HG03097 (cell line): ENCODE measurements at regions not wholly inside any gene's neighbourhood (a gene's known extent, or its start where the extent isn't known, plus 50 kb on each side); places are given as distances from the start of the nearest gene placed in this dataset.
"Not testable (repeated sequence)": the region's sequence is repeated elsewhere in the genome, so short reads cannot be mapped to it uniquely, and the experiment has no call there.

Source experiments
- ATAC-seq: cut with Tn5 transposase; IDR thresholded peaks from one replicate; pipeline ENCODE4 v1.9.1; 2021; ENCODE audit not compliant: unreplicated experiment, low FRiP score

DNA sequence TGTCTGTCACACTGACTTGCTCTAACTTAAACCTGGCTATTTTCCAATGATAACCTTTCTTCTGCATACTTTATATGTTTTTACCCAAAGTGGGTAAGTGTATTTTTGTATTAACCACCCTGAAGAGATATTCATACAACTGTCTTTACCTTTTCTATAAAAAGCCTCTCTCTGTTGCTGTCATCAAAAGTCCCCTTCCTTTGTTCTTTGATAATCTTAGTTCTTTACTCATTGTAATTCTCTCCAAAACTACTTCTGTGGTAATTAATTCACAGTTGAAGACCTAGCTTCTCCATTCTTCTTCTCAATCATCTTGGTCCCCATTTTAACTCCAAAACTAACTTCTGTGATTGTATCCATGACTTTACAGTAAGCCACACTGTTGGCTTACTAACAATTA lies 479.7 kb upstream of the MGAT4C start:
- no peak for ATAC-seq

DNA sequence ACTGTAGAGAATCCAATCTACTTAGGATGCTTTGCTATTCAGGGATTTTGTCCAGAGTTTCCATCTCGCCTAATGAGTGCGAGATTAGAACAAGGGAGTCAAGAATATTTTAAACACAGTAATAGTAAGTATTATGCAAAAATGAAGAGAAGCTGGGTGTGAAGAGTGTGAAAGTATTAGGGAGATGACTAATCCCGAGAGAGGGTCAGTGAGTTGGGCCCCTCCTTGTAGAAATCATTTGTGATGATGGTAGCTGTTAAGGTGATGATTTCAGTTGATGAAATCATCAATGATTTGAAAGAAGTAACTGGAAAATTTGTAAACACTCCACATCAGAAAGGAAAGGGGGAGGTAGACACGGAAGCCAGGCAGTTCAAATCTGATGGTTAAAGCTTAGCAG lies 478.9 kb upstream of the MGAT4C start:
- no peak for ATAC-seq

DNA sequence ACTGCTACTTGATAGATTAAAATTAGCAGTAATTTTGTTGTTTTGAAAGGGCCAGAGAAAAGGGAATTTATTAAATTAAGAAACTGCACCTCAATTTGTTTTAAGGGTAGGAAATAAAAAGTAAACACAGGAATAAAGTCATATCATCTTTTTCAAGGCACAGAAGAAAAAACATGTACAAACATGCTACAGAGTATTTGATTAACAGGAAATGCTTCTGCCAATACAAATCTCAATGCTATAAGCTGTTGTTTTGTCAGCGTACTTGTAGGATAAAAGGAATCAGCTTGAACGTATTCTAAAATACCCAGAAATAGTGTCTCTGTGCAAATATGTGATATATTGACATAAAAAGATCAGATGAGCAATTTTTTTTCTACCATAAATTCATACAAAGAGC lies 474.0 kb upstream of the MGAT4C start:
- ATAC-seq, result no peak

DNA sequence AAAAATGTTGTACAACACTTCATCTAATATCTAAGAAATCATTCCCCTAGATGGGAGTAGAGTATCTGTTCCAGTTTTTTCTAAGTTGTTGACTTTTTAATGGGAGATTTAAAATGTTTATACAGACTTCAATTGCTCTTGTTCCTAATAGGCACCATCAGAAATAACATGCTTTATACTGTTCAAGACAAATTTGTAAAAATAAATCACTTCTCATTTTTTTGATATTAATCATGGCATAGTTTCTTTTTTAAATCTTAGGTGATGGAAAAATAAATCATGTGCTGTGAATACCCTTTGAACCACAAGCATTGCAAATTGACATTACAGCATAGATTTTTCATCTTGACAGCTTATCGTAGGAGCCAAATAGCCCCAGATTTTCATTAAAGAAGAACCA lies 473.5 kb upstream of the MGAT4C start:
- no peak for ATAC-seq

DNA sequence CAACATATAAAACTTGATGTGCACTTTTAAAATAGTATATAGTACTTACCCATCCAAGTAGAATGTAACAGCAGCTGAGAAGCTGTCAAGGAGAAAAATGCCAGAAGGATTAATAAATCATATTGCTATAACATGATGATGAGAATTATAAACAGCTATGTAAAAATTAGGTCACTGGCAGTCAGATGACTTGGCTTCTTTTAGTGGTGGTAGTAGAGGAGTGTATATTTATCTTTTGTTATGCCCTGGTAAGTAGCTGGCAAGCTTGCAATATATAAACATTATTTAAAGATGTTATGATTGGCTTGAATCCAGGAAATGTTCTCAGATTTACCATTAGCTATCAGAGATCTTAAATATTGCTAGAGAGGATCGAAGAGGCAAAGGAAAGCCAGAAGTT lies 471.0 kb upstream of the MGAT4C start:
- no peak for ATAC-seq

DNA sequence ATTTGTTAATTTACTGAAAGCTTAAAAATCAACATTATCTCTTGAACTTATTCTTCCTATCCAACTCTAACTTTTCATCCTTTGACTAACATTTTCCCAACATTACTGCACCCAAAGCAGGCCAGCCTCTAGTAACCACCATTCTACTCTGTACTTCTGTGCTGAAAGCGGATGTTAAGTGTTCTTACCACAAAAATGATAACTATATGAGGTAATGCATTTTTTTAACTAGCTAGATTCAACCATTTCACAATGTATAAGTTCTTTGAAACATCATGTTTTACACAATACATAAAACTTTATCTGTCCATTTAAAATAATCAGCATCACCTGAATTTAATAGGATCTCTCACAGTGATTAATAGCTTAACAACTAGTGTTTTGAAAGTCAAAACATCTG lies 468.5 kb upstream of the MGAT4C start:
- ATAC-seq, result no peak

DNA sequence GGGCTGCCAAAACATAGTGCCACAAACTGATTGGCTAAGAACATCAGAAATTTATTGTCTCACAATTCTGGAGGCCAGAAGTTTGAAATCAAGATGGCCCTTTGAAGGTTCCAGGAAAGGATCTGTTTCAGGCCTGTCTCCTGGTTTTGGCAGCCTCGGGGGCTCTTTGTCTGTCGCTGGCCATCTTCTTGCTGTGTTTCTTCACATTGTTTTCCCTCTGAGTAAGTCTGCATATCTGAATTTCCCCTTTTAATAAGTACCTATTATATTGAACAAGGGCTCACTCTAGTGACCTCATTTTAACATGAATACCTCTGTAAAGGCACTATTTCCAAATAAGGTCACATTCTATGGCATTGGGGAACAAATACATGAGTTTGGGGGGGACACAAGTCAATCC lies 467.1 kb upstream of the MGAT4C start:
- ATAC-seq, result no peak

DNA sequence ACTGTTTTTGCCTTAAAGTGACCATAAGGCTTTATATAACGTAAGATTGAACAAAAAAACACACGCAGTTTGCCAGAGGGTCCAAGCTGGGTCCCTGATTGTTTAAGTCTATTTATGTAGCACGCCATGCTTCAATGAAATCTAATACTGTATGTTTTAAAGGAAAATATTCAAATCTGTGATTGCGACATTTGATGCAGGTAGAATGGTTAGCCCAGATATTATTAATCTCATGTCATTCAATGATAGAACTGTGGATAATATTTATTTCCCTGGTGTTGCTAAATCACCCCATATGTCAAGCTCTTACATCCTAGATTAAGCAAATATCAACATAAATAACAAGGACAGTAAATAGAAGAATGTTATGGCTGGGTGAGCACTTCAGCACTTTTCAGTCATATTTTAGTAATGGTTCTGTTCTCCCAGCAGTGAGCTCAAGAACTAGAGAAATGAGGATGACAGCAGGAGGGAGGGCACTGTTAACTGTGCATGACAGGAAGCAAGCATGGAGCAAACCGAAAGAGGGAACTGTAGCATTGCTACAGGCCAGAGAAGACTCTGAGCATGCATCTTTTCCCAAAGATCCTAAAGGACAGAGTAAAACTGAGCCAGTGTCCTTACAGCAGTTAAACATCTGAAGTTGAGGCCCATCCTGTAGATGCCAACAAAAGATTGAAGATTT lies 465.7 kb upstream of the MGAT4C start:
- no peak for ATAC-seq

DNA sequence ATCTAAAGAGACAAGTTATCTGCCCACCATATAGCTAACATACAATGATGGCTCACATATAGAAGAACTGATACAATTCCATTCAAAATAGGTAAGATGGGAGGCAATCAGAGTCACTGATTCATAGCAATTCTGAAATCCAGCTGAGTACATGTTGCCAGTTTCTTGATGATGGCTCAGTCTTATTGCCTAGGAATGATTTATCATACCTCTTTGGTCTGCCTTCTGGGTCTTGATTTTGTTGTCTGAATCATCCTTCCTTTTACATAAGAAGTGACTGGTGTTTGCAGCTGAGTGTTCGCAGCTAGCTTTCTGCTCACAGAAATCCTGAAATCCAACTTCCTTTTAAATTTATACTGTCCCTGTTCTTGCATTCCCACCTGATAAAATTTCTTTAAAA lies 463.2 kb upstream of the MGAT4C start:
- no peak for ATAC-seq

DNA sequence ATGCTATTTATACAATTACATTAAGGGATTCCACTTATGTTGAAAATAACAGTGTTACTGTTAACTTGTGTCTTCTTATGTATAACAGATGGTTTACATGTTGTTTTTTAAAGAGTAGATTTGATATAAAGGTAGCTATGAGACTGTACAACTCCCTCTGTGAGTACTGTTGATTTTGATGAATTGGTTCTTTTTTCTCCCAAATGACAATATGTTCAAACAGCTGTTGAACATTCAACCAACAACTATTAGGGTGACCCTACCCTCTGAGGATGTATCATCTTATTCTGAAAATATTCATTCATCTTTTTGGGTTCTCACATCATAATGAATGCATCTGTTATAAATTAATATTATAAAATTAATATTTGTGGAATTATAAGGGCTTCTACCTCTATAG lies 456.9 kb upstream of the MGAT4C start:
- ATAC-seq, result no peak

DNA sequence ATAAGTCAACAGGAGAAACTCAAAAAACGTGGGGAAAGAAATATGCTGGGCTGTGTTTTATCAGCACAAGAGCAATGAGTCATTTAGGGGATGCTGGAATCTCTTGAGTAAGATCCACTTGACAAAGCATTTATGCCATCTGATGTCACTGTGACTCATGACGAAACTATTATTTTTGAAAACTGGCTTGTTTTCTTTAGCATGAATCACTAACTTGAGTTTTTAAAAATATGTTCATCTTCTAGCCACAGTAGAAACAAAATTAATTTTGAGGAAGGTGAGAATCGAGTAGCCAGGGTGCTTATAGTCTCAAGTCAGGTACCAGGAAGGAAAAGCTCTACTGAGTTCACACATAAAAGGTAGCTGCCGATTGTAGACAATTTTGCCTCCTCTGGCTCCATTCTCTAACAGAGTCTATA lies 456.2 kb upstream of the MGAT4C start:
- ATAC-seq, result no peak

DNA sequence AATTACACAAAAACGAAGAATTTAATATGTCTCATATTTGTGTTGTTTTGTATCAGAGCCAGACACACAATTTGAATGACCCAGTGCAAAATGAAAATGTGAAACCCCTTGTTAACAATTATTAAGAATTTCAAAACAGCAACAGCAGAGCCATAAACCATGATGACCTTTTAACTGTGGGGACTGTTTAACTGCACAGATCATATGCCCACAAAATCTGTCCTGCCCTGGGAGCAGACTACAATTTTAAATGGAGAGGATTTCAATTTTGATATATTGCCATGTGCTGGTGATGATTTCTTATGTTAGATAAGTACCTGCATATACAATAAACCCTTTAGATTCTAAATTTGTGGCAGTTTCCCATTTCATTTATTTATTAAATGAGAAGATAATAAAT lies 455.5 kb upstream of the MGAT4C start:
- no peak for ATAC-seq

DNA sequence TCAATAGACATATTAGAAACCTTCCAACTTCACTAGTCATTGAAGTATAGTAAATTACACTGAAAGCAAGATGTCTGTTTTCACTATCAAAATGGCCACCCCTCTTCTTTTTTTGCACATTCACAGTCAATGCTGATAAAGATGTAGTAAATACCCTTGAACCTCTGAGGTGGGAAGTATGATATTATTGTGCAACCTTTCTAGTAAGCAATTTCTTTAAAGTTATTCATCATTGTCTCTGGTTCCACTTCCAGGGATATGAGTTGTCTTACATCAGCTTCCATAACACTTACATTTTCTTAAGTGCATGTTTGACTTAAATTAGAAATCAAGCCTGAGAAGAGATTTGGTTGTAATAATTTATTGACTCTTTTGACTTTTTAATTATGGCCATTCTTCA lies 453.9 kb upstream of the MGAT4C start:
- ATAC-seq, result no peak

DNA sequence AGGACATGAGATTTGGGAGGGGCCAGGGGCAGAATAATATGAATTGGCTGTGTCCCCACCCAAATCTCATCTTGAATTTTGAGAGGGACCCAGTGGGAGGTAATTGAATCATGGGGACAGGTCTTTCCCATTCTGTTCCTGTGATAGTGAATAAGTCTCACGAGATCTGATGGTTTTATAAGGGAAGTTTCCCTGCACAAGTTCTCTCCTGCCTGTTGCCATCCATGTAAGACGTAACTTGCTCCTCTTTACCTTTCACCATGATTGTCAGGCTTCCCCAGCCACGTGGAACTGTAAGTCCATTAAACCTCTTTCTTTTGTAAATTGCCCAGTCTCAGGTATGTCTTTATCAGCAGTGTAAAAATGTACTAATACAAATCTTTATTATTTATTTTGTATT lies 452.8 kb upstream of the MGAT4C start:
- not testable (repeated sequence) for ATAC-seq

DNA sequence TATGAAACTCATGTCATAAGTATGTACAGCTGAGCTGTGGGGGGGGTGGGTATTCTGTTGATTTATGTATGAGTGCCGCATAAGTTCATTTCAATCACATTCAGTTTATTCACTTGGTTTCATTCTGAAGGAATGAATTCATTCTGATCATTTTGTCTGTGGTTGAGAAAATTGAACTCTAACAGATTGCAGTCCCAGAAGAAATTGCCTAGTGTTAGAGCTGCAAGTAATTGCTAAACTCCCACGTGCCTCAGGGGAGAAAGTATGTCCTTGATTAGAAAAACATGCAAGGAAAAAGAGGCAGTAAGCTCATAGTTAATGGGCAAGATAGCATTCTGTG lies 442.4 kb upstream of the MGAT4C start:
- ATAC-seq, result no peak

DNA sequence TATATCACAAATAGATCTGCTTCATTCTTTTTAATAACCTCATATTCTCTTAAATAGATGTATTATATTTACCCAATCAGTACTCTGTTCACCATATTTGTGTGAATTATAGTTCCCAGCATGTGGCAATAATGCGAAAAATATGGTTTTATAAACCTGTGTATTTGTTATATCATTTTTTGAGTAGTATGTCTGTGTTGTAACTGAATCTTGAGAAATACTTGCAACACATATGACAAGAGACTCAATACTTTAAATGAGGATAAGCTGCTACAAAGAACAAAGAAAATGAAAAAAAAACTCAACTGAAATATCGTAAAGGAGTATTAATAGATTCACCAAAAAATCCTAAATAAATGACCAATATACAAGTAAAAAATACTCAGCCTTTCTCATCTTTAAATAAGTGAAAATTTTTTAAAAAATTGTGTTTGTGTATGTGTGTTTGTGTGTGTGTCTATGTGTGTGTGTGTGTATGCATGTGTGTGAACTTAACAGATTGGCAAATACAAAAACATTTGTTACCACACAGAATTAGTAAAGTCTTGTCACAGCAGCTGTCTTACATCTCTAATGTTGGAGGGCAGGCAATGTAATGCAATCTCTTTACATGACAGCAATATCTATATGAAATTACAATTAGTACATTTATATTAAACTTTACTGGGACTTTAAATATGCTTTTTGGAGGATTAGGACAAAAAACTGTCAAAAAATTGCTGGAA lies 441.9 kb upstream of the MGAT4C start:
- no peak for ATAC-seq

DNA sequence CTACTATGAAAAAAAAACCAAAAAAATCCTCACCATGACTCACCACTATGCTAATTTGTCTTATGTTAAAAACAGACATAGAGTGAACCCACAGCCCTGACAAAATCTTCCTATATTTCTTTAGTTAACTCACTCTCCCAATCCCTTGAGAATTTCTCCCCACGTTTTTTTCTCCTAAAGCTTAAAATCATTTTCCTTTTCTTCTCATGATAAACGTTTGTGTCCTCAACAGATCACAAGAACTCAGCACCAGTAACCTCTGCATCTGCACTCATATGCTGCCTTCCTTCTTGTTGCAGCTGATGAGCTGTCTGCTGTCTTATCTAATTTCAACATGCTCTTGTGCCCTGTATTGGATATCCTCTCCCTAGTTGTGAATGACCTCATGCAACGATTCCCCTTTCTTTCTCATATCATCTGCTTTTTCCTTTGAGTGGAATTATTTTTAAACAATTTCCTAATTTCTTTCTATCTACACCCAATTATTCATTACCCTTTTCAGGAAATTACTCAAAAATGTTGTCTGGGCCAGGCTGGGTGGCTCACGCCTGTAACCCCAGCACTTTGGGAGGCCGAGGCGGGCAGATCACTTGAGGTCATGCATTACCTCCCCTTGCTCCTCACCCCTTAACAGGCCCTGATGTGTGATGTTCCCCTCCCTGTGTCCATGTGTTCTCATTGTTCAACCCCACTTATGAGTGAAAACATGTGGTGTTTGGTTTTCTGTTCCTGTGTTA lies 427.5 kb upstream of the MGAT4C start:
- no peak for ATAC-seq

DNA sequence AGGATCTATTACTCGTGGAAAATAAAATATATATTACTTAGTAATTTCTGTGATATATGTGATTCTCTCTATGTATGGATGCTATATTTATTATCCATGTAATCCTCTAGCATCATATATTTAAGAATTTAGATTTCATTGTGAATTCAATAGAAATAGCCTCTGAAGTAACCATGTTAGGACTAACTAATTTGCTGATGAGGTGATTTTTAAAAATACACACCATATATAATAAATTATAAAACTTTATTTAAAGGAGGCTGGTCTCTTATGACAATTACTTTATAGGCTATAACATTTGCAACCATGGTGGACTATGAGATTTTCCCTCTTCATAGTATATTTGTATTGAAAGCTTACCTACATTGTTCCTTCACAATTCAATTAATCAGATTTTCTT lies 424.9 kb upstream of the MGAT4C start:
- ATAC-seq, result no peak

DNA sequence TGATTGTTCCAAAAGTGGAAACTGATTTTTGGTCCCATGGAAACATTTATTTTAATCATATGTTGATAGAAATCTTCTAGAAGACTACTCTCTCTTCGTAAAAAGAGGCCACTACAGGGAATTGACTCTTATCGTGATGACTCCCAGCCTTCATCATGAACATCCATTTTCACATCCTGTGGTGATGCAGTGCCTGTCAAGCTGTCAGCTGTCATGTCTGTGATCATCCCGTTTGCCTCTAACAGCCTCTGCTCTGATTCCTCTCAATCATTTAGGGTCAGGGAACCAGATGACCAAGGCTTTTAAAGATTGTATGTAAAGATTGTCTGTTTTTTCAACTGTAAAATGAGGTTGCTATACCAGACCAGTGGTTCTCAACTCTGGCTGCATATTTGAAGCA lies 419.0 kb upstream of the MGAT4C start:
- no peak for ATAC-seq

DNA sequence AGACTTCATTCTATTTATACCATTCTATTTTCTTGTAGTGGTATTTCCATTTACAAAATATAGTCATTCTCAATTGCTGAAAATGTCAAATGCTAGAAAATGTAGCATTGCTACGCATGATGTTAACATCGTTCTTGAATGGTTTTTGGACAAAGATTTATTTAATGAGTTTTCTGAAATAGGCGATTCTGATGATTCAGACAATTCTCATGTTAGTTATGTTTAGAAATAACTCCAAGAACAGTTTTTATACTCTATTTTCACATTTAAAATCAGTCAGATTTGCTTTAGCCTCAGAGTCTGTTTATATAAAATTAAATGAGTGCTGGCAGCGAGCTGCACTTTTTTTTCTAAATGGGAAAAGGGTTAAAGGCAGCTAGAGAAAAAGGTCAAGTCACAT lies 414.8 kb upstream of the MGAT4C start:
- no peak for ATAC-seq

DNA sequence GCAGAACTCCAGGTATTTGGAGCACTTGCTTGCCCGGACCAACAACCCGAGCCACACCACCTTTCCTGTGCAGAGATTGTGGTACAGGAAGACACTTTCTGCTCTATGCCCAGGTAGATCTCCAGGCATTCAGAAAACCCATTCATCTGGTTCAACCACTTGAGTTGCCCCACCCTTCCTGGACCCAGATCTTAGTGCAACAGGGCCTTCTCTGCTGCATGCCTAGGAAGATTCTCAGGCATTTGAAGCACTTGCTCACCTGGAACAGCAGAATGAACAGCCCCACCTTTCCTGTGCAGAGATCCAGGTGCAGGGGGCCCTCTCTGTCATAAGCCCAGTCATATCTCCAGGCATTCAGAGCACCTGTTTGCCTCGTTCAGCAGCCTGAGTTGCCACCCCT lies 412.8 kb upstream of the MGAT4C start:
- no peak for ATAC-seq

DNA sequence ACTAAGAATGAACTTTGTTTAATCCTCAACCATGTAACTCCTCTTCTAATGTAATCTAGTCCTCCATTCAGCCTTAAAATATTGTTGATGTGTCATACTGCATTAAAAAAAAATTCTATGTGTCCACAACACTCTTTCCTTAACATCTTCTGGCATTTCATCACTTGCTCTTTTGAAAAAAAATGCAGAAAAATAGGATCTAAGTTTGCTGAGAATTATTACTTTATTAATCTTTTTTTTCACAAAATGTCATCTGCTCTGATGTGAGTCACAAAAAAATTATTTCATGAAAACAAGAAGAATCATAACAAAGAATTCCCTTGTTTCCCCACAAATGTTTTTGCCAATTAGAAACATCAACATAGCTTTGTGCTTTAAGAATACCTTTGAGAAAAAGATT lies 410.1 kb upstream of the MGAT4C start:
- no peak for ATAC-seq
